Mucosa of rectum (tissue), 2 donors: ENCODE measurements at regions not wholly inside any gene's neighbourhood (a gene's known extent, or its start where the extent isn't known, plus 50 kb on each side); places are given as distances from the start of the nearest gene placed in this dataset.
A peak's percentile ranks its signal among the peaks of the same experiment; 100 is the strongest.

Source experiments
- H3K27ac ChIP-seq, 2 donors: one replicate each; pipeline ENCODE4 v1.7.0; 2013; ENCODE audit warnings: inconsistent platforms in 2 of 2, low read depth in 2 of 2, low read length in 2 of 2
- H3K27me3 ChIP-seq, 2 donors: one replicate each; pipeline ENCODE4 v1.7.0; 2013; ENCODE audit warnings: low read length in 2 of 2; ENCODE audit not compliant: control insufficient read depth in 2 of 2, insufficient read depth in 2 of 2
- H3K36me3 ChIP-seq, 2 donors: one replicate each; pipeline ENCODE4 v1.7.0; 2013; ENCODE audit warnings: low read length in 2 of 2; ENCODE audit not compliant: control insufficient read depth in 2 of 2, insufficient read depth in 2 of 2
- H3K4me1 ChIP-seq, 2 donors: one replicate each; pipeline ENCODE4 v1.7.0; 2013; ENCODE audit warnings: low read length in 2 of 2, mild to moderate bottlenecking in 1 of 2; ENCODE audit not compliant: control insufficient read depth in 2 of 2, insufficient read depth in 2 of 2
- H3K4me3 ChIP-seq, 2 donors: one replicate each; pipeline ENCODE4 v1.7.0; 2013; ENCODE audit warnings: low read length in 2 of 2
- H3K9ac ChIP-seq, 2 donors: one replicate each; pipeline ENCODE4 v1.7.0; 2013; ENCODE audit warnings: low read length in 2 of 2, low read depth in 1 of 2, mild to moderate bottlenecking in 1 of 2
- H3K9me3 ChIP-seq, 2 donors: one replicate each; pipeline ENCODE4 v1.7.0; 2013; ENCODE audit warnings: low read length in 2 of 2; ENCODE audit not compliant: control insufficient read depth in 2 of 2
- donor health status: healthy.
- donor health status: Normal muscosa, but diverticular disease.

DNA sequence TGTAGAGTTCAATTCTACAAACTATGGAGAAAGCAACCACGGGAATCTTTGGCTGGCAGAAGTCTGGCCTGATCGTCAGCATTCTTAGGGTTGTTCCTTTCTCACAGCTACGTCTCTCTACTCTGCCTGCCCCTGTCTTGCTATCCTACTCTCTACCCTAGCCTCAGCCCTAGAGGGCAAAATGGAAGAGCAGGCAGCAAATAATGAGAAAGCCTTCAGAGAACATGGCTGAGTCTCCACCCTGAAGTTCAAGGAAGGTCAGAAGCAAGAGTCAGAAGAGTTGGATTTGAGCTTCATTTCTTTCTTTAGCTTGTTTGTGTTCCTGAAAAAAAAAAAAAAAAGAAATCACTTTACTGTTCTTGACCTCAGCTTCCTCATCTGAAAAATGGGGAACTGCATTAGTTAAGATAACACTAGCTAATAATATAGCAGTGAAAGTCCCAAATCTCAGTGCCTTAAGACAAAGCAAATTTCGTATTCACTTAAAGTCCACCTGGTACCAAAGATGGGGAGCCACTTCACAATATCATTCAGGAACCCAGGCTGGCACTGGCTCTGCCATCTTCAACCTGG, 50.2 kb upstream of the CCND2 start:
- Histone ChIP-seq H3K27me3 (peaks cover 1 to 3% of the 10 kb centered on the region in 2 donors), H3K4me3 (no peak overlapping the region), H3K4me1 (no peaks in the 10 kb centered on the region), H3K36me3 (no peaks in the 10 kb centered on the region), H3K9me3 (no peaks in the 10 kb centered on the region), H3K9ac (no peak overlapping the region), H3K27ac (no peak overlapping the region)

DNA sequence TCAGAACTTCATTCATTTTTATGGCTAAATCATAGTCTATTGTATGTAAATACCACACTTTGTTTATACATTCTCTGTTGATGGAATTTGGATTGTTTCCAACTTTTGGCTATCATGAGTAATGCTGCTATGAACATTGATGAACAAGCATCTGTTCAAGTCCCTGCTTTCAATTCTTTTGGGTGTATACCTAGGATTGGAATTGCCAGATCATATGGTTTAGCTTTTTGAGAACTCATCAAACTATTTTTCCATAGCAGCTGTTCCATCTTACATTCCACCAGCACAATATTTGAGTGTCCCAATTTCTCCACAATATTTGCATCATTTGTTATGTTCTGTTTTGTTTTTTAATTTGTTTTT, 52.3 kb upstream of the CCND2 start:
- Histone ChIP-seq H3K4me3 (no peak overlapping the region), H3K27ac (no peak overlapping the region), H3K36me3 (no peaks in the 10 kb centered on the region)

DNA sequence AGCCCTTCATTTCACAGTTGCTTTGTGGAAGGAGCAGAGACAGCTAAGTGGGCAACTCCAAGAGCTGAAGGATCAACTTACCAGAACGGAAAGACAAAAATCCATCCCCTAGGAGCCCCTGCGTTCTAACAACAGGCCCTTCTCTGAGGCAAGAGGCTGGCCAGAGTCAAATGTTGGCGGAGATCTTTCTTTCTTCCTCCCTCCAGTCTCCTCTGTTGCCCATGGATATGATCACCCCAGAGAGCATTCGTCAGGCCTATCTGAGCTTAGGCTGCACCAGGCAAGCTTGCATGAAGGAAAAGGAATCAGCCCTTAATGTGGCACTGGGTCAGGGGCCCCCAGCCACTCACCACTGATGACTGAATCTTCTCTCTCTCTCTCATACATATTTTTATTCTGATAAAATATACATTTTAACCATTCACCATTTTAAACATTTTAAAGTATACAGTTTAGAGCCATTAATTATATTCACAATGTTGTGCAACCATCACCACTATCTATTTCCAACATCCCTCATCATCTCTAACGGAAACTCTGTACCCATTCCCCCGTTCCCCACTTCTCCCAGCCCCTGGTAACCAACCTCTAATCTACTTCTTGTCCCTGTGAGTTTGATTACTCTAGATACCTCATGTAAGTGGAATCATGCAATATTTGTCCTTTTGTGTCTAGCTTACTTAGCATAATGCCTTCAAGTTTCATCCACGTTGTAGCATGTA, 52.9 kb upstream of the CCND2 start:
- Histone ChIP-seq H3K9me3 (no peaks in the 10 kb centered on the region), H3K4me1 (no peaks in the 10 kb centered on the region), H3K36me3 (no peaks in the 10 kb centered on the region), H3K27me3 (peaks cover 1 to 3% of the 10 kb centered on the region in 2 donors), H3K4me3 (no peak overlapping the region), H3K27ac (no peak overlapping the region), H3K9ac (no peak overlapping the region)

More for the DNA sequence above, 52.3 kb upstream of the CCND2 start:
- Histone ChIP-seq H3K9ac (no peak overlapping the region), H3K4me1 (no peaks in the 10 kb centered on the region), H3K27me3 (peaks cover 1 to 3% of the 10 kb centered on the region in 2 donors), H3K9me3 (no peaks in the 10 kb centered on the region)

DNA sequence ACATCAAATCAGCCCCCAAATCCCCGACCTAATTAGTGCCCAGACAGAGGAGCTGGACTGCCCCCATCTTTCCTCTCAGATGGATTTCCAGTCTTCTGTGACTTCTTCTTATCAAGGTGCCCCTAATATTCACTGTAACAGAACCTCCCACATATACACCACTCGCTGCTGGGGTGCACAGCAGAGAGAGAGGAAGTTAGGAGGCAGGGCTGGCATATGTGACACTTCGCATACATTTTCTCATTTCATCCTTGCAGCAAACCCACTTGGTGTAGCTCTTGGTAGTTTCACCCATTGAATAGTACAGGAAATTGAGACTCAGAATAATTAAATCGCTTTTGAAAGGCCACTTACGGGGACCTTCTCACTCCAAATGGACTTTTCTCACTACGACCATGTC, 56.5 kb upstream of the CCND2 start:
- Histone ChIP-seq H3K4me3 (no peak overlapping the region), H3K27me3 (peaks cover 0 to 1% of the 10 kb centered on the region in 2 donors), H3K9ac (no peak overlapping the region), H3K4me1 (peaks cover 0 to 5% of the 10 kb centered on the region in 2 donors), H3K36me3 (no peaks in the 10 kb centered on the region), H3K9me3 (no peaks in the 10 kb centered on the region), H3K27ac (no peak overlapping the region)

DNA sequence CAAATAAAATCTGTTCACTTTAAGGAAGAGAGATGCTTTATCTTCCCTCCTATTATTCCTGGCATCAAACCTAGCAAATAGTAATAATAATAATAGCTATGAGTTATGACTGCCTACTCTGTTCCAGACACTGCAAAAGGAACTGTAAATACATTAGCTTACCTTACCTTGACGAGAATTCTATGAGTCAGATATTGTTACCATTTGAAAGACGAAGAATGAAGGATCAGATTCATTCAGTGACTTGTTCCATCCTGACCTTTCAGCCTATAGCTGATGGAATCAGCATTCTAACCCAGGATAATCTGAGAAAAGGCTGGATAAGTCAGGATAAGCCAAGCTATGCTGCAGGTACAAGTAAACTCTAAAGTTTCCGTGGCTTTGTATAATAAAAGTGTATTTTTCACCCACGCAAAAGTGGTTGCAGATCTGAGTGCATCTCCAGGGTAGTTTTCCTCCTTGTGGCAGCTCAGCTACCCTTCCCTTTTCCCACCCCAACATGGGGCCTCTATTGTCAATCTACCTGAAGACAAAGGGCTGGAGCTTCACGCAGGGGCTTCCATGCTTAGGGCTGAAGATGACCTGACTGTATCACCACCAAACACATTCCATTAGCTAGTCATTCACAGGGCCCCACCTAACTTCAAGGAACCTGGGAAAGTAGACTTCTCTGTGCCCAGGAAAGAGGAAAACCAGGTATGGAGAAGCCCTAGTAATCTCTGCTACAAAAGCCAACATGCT, 57.2 kb upstream of the CCND2 start:
- Histone ChIP-seq H3K36me3 (no peaks in the 10 kb centered on the region), H3K27ac (no peak overlapping the region)

DNA sequence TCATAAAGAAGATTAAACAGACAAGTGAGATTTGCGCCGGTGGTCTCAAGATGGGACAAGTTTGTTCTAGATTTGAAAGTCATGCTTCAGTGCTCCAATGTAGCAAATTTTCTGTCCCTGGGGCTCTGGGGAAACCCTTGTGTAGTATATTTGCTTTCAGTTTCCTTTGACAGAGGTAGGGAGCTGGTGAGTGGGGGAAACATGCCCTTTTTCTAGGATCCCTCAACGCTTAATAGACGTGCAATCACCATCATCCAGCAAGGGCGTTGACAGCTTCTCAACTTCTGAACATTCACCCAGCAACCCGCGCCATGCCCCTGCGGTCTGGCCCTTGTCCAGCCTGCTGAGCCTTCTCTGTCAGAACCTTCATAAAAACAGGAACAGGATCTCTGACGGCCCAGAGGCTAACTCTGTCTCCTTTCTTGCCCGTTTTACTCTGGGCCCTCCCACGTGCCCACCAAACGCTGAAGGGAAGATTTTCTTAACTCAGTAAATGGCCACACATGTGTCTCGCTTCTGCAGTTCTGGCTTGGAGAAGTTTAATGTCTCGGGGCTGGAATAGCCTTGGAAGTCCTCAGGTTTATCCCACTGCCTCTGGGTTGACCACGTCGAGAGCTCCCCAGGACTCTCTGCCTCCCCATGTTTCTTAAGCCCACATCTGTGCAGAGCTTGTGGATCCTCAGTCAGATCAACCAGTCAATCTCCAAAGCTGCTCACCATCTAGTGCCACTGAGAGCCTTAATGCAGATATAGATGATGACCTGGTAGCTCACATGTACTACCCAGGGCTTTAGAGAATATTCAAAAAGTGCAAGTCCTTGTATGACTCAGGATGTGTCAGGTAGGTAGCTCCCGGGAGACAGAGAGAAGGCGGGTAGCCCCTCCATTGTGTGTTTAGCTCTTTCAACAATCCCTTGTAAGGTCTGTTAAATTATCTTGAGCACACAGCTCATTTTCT, 58.1 kb upstream of the CCND2 start:
- peaks cover 0 to 5% of the 10 kb centered on the region in 2 donors for H3K4me1 ChIP-seq
- no peak overlapping the region for H3K27ac ChIP-seq
- no peaks in the 10 kb centered on the region for H3K9me3 ChIP-seq
- H3K9ac ChIP-seq, result no peak overlapping the region
- peak overlapping the region in 1 of 2 donors; percentile 17 for H3K4me3 ChIP-seq
- no peaks in the 10 kb centered on the region for H3K36me3 ChIP-seq
- H3K27me3 ChIP-seq, result peaks cover 0 to 1% of the 10 kb centered on the region in 2 donors

More for the DNA sequence above, 57.2 kb upstream of the CCND2 start:
- H3K9ac ChIP-seq, result no peak overlapping the region
- no peak overlapping the region for H3K4me3 ChIP-seq
- H3K27me3 ChIP-seq, result peaks cover 0 to 1% of the 10 kb centered on the region in 2 donors
- H3K9me3 ChIP-seq, result no peaks in the 10 kb centered on the region
- peaks cover 0 to 5% of the 10 kb centered on the region in 2 donors for H3K4me1 ChIP-seq

DNA sequence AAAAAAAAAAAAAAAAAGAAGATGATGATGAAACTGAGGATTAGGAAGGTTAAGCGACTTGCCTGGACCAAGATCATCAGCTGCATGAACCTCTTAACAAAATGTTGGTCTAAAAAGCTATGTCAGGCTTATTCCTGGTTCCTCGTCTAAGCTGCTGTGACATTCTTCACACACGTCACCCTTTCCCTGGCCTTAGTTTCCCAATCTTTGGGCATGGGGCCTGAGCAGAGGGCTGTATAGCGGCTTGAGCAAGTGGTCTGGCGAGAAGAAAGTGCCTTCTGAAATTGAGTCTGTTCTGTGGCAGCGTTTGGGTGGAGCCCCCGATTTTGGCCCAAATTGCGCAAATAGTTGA, 58.7 kb upstream of the CCND2 start:
- Histone ChIP-seq H3K36me3 (no peaks in the 10 kb centered on the region), H3K9ac (no peak overlapping the region), H3K4me1 (peaks cover 0 to 5% of the 10 kb centered on the region in 2 donors), H3K4me3 (peak overlapping the region in 1 of 2 donors; percentile 17), H3K27ac (no peak overlapping the region), H3K27me3 (peaks cover 0 to 1% of the 10 kb centered on the region in 2 donors), H3K9me3 (no peaks in the 10 kb centered on the region)

DNA sequence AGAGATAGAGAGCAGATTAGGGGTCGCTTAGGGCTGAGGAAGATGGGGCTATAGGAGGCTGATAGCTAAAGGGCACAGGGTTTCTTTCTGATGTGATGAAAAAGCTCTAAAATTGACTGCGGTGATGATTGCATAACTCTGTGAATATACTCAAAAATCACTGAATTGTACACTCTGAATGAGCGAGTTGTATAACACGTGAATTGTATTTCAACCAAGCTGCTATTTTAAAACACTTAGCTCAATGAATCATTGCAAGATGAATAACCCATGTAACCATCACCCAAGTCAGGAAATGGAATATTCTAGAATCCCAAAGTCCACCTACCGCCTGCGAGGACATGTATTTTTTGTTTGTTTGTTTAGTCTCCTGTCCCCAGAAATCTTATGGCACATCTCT, 60.1 kb upstream of the CCND2 start:
- H3K9me3 ChIP-seq, result no peaks in the 10 kb centered on the region

DNA sequence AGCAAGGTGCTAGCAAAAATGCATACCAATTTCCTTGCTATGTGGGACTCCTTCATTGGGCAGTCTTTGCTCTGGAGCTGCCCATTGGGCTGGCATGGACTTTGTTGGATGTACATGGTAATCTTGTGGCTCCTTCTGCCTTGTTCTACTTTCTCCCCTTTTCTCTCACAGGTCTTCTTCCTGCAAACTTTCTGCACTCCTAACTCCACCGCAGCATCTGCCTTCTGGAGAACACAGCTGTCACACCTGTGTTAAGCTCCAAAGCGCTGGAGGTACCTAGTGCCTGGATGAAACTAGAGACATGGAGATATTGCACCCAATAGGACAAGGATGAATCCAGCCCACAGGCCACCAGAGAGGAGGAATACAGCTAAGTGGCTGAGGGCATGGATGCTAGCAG, 60.7 kb upstream of the CCND2 start:
- no peak overlapping the region for H3K9ac ChIP-seq
- no peaks in the 10 kb centered on the region for H3K9me3 ChIP-seq
- H3K4me3 ChIP-seq, result no peak overlapping the region
- H3K27ac ChIP-seq, result no peak overlapping the region
- peaks cover 0 to 5% of the 10 kb centered on the region in 2 donors for H3K4me1 ChIP-seq
- no peaks in the 10 kb centered on the region for H3K36me3 ChIP-seq
- H3K27me3 ChIP-seq, result no peaks in the 10 kb centered on the region

More for the DNA sequence above, 60.1 kb upstream of the CCND2 start:
- Histone ChIP-seq H3K9ac (no peak overlapping the region), H3K27ac (no peak overlapping the region), H3K4me1 (peaks cover 0 to 5% of the 10 kb centered on the region in 2 donors), H3K4me3 (no peak overlapping the region), H3K27me3 (no peaks in the 10 kb centered on the region), H3K36me3 (no peaks in the 10 kb centered on the region)
